ENCODE measurements at regions not wholly inside any gene's neighbourhood (a gene's known extent, or its start where the extent isn't known, plus 50 kb on each side); places are given as distances from the start of the nearest gene placed in this dataset.

GRCh38 chr14:26276757-26277156 lies 321.1 kb downstream of the NOVA1 start:
- Histone ChIP-seq H3K4me3 (replicated peaks in 1 of 3) (no peak overlapping the region), H3K27ac (no peak overlapping the region), H3K9me3 (no peaks in the 10 kb centered on the region), H3K4me1 (no peaks in the 10 kb centered on the region), H3K27me3 (no peaks in the 10 kb centered on the region), H3K36me3 (no peaks in the 10 kb centered on the region)
- 71 to 88% methylated on average over 2 of the region's 2 CpGs for WGBS, 2 donors
- TF ChIP-seq POLR2A (IDR thresholded peaks at IDR 0.05), result no peak
- TF ChIP-seq CTCF (IDR thresholded peaks at IDR 0.05), result no peak
- intact Hi-C loops (cut with DNase I), result no loop called here
- DNase-seq, result no peak

DNA sequence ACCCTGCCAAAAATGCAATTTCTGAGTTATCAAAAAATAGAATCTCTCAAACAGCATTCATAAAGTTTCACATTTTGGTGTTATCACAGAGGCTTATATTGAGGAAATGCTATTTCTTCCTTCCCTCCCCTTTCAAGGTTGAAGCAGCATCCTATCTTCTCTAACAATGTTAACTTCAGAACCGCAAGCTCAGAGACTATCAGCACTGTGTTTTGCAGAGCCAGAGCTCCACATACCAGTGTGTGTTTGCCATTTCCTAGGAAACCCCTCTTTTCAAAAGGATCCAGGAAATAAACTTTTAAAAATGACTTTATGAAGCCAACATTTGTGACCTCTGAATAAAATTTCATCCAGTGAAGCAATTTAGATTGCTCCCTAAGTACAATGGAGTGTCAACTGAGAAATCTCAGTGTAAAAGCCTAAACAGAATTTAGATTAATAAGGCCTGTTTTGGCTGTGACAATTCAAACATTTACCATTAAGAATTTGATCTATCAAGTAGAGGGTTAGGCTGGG lies 332.6 kb downstream of the NOVA1 start:
- Histone ChIP-seq H3K4me3 (replicated peaks in 1 of 3) (no peak overlapping the region), H3K27ac (no peak overlapping the region), H3K9me3 (no peaks in the 10 kb centered on the region), H3K36me3 (no peaks in the 10 kb centered on the region), H3K4me1 (no peaks in the 10 kb centered on the region), H3K27me3 (no peaks in the 10 kb centered on the region)
- intact Hi-C loops (cut with DNase I), result no loop called here
- WGBS, 2 donors, result 50 to 63% methylated on average over 1 of the region's 1 CpG
- DNase-seq, result no peak
- TF ChIP-seq POLR2A (IDR thresholded peaks at IDR 0.05) (no peak), CTCF (IDR thresholded peaks at IDR 0.05) (no peak)

- 33 to 43% methylated on average over 1 of the region's 1 CpG for WGBS, 2 donors
- no peaks in the 10 kb centered on the region for H3K9me3 ChIP-seq
- TF ChIP-seq CTCF (IDR thresholded peaks at IDR 0.05), result no peak
- TF ChIP-seq POLR2A (IDR thresholded peaks at IDR 0.05), result no peak
- H3K27me3 ChIP-seq, result no peaks in the 10 kb centered on the region
- no peak overlapping the region for H3K4me3 ChIP-seq (replicated peaks in 1 of 3)
- DNase-seq, result no peak
- no peaks in the 10 kb centered on the region for H3K36me3 ChIP-seq
- H3K4me1 ChIP-seq, result no peaks in the 10 kb centered on the region
- no peak overlapping the region for H3K27ac ChIP-seq
- intact Hi-C loops (cut with DNase I), result no loop called here
Measured at GRCh38 chr14:26261368-26262122, 336.3 kb downstream of the NOVA1 start.

DNA sequence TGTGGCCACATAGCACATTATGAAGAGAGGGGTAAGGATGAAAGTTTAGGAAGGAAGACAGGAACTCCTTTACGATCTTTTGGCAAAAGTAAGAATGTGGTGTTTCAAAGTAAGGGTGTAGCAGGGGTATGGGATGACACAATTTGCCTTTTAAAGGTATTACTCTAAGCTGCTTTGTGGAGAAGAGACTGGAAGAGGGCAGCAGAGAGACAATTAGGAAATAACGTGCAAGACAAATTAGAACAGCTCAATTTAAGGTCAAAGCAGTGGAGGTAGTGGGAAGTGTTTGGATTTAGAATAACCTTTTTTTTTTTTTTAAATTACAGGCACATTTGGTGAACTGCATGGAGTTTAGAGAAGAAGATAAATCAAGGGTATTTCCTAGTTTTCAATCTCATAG lies 342.6 kb downstream of the NOVA1 start:
- intact Hi-C loops (cut with DNase I), result no loop called here
- peak in 1 of 6 experiments; percentile 22 for TF ChIP-seq CTCF (IDR thresholded peaks at IDR 0.05)
- no peak for TF ChIP-seq POLR2A (IDR thresholded peaks at IDR 0.05)
- H3K4me3 ChIP-seq (replicated peaks in 1 of 3), result no peak overlapping the region
- H3K4me1 ChIP-seq, result no peaks in the 10 kb centered on the region
- 36% methylated on average over 2 of the region's 2 CpGs for WGBS, 2 donors
- DNase-seq, result no peak
- no peak overlapping the region for H3K27ac ChIP-seq
- no peaks in the 10 kb centered on the region for H3K27me3 ChIP-seq
- no peaks in the 10 kb centered on the region for H3K9me3 ChIP-seq
- H3K36me3 ChIP-seq, result no peaks in the 10 kb centered on the region

GRCh38 chr14:26252176-26252575 lies 345.7 kb downstream of the NOVA1 start:
- H3K4me1 ChIP-seq, result no peaks in the 10 kb centered on the region
- intact Hi-C loops (cut with DNase I), result no loop called here
- no peak for DNase-seq

More at GRCh38 chr14:26252176-26252575, 345.7 kb downstream of the NOVA1 start:
- Histone ChIP-seq H3K27me3 (no peaks in the 10 kb centered on the region), H3K4me3 (replicated peaks in 1 of 3) (no peak overlapping the region), H3K9me3 (no peaks in the 10 kb centered on the region), H3K36me3 (no peaks in the 10 kb centered on the region), H3K27ac (no peak overlapping the region)
- TF ChIP-seq POLR2A (IDR thresholded peaks at IDR 0.05), result no peak
- TF ChIP-seq CTCF (IDR thresholded peaks at IDR 0.05), result no peak
